ENCODE measurements at regions not wholly inside any gene's neighbourhood (a gene's known extent, or its start where the extent isn't known, plus 50 kb on each side); places are given as distances from the start of the nearest gene placed in this dataset.
"Not testable (repeated sequence)": the region's sequence is repeated elsewhere in the genome, so short reads cannot be mapped to it uniquely, and the experiment has no call there.

DNA sequence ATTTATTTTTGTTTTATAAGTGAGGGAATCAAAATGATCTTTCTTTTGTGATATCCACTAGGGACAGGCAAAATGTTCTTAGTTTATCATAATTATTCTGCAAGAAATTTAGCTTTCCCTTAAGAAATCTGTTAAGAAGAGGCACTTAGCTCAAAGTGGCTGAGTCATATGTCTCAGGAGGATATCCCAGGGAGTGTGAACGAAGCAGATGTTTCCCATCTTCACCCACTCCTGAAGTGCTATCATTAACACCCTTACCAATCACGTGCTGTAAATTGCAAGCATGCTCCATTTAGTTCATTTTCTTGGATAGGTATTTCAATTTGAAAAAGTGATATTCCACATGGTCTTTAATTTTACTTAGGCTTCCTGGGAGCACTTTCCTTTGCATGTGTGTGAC is 774.3 kb upstream of the TMEFF2 start:
- no peak overlapping the region for H3K27ac ChIP-seq
- no peaks in the 10 kb centered on the region for H3K27me3 ChIP-seq (ENCODE audit: insufficient read depth, low read depth, severe bottlenecking)
- TF ChIP-seq, protein P1, sequence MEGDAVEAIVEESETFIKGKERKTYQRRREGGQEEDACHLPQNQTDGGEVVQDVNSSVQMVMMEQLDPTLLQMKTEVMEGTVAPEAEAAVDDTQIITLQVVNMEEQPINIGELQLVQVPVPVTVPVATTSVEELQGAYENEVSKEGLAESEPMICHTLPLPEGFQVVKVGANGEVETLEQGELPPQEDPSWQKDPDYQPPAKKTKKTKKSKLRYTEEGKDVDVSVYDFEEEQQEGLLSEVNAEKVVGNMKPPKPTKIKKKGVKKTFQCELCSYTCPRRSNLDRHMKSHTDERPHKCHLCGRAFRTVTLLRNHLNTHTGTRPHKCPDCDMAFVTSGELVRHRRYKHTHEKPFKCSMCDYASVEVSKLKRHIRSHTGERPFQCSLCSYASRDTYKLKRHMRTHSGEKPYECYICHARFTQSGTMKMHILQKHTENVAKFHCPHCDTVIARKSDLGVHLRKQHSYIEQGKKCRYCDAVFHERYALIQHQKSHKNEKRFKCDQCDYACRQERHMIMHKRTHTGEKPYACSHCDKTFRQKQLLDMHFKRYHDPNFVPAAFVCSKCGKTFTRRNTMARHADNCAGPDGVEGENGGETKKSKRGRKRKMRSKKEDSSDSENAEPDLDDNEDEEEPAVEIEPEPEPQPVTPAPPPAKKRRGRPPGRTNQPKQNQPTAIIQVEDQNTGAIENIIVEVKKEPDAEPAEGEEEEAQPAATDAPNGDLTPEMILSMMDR (IDR thresholded peaks at IDR 0.05; ENCODE audit: low read depth, low read length) = no peak
- no peak for DNase-seq
- no peaks in the 10 kb centered on the region for H3K9me3 ChIP-seq (ENCODE audit: severe bottlenecking)
- H3K36me3 ChIP-seq = no peaks in the 10 kb centered on the region
- no peak overlapping the region for H3K4me3 ChIP-seq (ENCODE audit: low read depth, low read length)

DNA sequence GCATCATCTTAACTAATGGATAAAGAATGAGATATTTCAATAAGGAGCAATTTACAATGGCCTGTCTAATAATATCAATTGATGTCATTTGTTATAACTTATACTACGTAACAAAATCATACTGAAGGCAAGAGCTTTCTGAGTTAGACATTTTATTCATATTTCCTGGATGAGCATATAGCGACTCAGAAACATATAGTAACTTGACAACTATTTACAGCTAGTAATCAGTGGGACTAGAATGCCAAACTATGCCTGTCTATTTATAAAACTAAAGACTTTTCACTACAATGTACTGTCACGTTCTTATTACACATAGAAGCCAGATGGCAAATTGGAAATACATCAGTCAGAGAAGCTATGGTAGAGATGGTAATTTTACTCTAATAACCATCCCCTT is 766.2 kb upstream of the TMEFF2 start:
- no peak overlapping the region for H3K4me3 ChIP-seq (ENCODE audit: low read depth, low read length)
- H3K27me3 ChIP-seq (ENCODE audit: insufficient read depth, low read depth, severe bottlenecking) = no peaks in the 10 kb centered on the region
- TF ChIP-seq, protein P1 (IDR thresholded peaks at IDR 0.05; ENCODE audit: low read depth, low read length) = no peak
- H3K27ac ChIP-seq = no peak overlapping the region
- no peak for DNase-seq
- H3K36me3 ChIP-seq = no peaks in the 10 kb centered on the region
- H3K9me3 ChIP-seq (ENCODE audit: severe bottlenecking) = no peaks in the 10 kb centered on the region

DNA sequence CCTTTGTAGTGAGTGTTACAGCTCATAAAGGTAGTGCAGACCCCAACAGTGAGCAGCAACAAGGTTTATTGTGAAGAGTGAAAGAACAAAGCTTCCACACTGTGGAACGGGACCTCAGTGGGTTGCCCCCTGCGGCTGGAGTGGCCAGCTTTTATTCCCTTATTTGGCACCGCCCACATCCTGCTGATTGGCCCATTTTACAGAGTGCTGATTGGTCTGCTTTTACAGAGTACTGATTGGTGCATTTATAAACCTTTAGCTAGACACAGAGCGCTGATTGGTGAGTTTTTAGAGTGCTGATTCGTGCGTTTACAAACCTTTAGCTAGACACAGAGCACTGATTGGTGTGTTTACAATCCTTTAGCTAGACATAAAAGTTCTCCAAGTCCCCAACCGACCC is 763.9 kb upstream of the TMEFF2 start:
- not testable (repeated sequence) for DNase-seq; H3K4me3 ChIP-seq (ENCODE audit: low read depth, low read length); H3K27ac ChIP-seq; H3K9me3 ChIP-seq (ENCODE audit: severe bottlenecking); H3K36me3 ChIP-seq; H3K27me3 ChIP-seq (ENCODE audit: insufficient read depth, low read depth, severe bottlenecking)

DNA sequence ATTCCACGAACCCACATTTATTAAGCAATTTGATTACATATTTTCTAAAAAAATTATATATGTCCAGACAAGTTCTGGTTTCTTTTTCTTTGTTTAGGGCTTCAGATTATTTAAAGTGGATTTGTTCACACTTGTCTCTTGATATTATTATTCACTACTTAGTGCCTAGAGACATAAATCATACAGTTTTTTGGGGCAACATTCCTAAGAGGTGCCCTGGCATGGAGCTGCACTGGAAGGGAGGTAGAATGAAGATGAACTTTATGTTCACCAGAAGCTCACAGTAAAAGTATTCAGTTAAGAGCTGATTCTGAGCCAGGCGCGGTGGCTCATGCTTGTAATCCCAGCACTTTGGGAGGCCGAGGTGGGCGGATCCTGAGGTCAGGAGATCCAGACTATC is 762.7 kb upstream of the TMEFF2 start:
- no peaks in the 10 kb centered on the region for H3K9me3 ChIP-seq (ENCODE audit: severe bottlenecking)
- H3K4me3 ChIP-seq (ENCODE audit: low read depth, low read length) = no peak overlapping the region
- H3K27me3 ChIP-seq (ENCODE audit: insufficient read depth, low read depth, severe bottlenecking) = no peaks in the 10 kb centered on the region
- no peak overlapping the region for H3K27ac ChIP-seq
- no peak for DNase-seq
- TF ChIP-seq, protein P1 (IDR thresholded peaks at IDR 0.05; ENCODE audit: low read depth, low read length) = no peak
- no peaks in the 10 kb centered on the region for H3K36me3 ChIP-seq

- H3K36me3 ChIP-seq = no peaks in the 10 kb centered on the region
- DNase-seq = no peak
- TF ChIP-seq, protein P1 (IDR thresholded peaks at IDR 0.05; ENCODE audit: low read depth, low read length) = no peak
These were observed 758.4 kb upstream of the TMEFF2 start for GRCh38 chr2:192953116-192953515.

GRCh38 chr2:192952245-192952644 is 757.5 kb upstream of the TMEFF2 start:
- Histone ChIP-seq H3K27ac (no peak overlapping the region), H3K9me3 (ENCODE audit: severe bottlenecking) (no peaks in the 10 kb centered on the region), H3K27me3 (ENCODE audit: insufficient read depth, low read depth, severe bottlenecking) (no peaks in the 10 kb centered on the region), H3K36me3 (no peaks in the 10 kb centered on the region), H3K4me3 (ENCODE audit: low read depth, low read length) (no peak overlapping the region)
- DNase-seq = no peak
- TF ChIP-seq, protein P1 (IDR thresholded peaks at IDR 0.05; ENCODE audit: low read depth, low read length) = no peak

More at GRCh38 chr2:192953116-192953515, 758.4 kb upstream of the TMEFF2 start:
- Histone ChIP-seq H3K27ac (no peak overlapping the region), H3K4me3 (ENCODE audit: low read depth, low read length) (no peak overlapping the region), H3K9me3 (ENCODE audit: severe bottlenecking) (no peaks in the 10 kb centered on the region), H3K27me3 (ENCODE audit: insufficient read depth, low read depth, severe bottlenecking) (no peaks in the 10 kb centered on the region)

All from WERI-Rb-1 (cell line).